ENCODE measurements at regions not wholly inside any gene's neighbourhood (a gene's known extent, or its start where the extent isn't known, plus 50 kb on each side); places are given as distances from the start of the nearest gene placed in this dataset.
"Not testable (repeated sequence)": the region's sequence is repeated elsewhere in the genome, so short reads cannot be mapped to it uniquely, and the experiment has no call there.

- not testable (repeated sequence) for H3K9me3 Mint-ChIP-seq
These were observed 270.4 kb upstream of the PLCXD1 start for GRCh38 chrX:10469-11458.

GRCh38 chrX:13821-14443, 267.2 kb upstream of the PLCXD1 start:
- H3K27ac ChIP-seq (ENCODE audit: low read length); H3K9me3 Mint-ChIP-seq; H3K27me3 Mint-ChIP-seq (ENCODE audit: low read depth in 2 of 2); H3K4me1 ChIP-seq (ENCODE audit: control insufficient read depth, insufficient read depth, low read length); H3K4me3 ChIP-seq (ENCODE audit: low read length); H3K36me3 Mint-ChIP-seq; intact Hi-C loops (cut with micrococcal nuclease); H3K9me3 ChIP-seq (ENCODE audit: control insufficient read depth, insufficient read depth, low read length); H3K27me3 ChIP-seq (ENCODE audit: control insufficient read depth, insufficient read depth, low read length); H3K27ac Mint-ChIP-seq; H3K36me3 ChIP-seq (ENCODE audit: control insufficient read depth, insufficient read depth, low read length); H3K4me1 Mint-ChIP-seq; H3K4me3 Mint-ChIP-seq: not testable (repeated sequence)
- ATAC-seq (peak; percentile 35 to 54 (median 40)), DNase-seq (peak in 1 of 2 donors; percentile 0)
- no CpG with 5 or more reads among the region's 45 CpGs for WGBS (ENCODE audit: insufficient coverage)

More at GRCh38 chrX:10469-11458, 270.4 kb upstream of the PLCXD1 start:
- H3K4me1 ChIP-seq (ENCODE audit: control insufficient read depth, insufficient read depth, low read length); H3K27ac ChIP-seq (ENCODE audit: low read length); H3K36me3 Mint-ChIP-seq; DNase-seq; H3K4me3 ChIP-seq (ENCODE audit: low read length); H3K27me3 ChIP-seq (ENCODE audit: control insufficient read depth, insufficient read depth, low read length); H3K27ac Mint-ChIP-seq; H3K4me3 Mint-ChIP-seq; intact Hi-C loops (cut with micrococcal nuclease); H3K27me3 Mint-ChIP-seq (ENCODE audit: low read depth in 2 of 2); ATAC-seq; H3K9me3 ChIP-seq (ENCODE audit: control insufficient read depth, insufficient read depth, low read length); H3K36me3 ChIP-seq (ENCODE audit: control insufficient read depth, insufficient read depth, low read length); H3K4me1 Mint-ChIP-seq: not testable (repeated sequence)
- WGBS (ENCODE audit: insufficient coverage): 100% methylated on average over 2 of the region's 18 CpGs

GRCh38 chrX:14452-14851, 266.7 kb upstream of the PLCXD1 start:
- H3K27me3 Mint-ChIP-seq (ENCODE audit: low read depth in 2 of 2); H3K4me1 ChIP-seq (ENCODE audit: control insufficient read depth, insufficient read depth, low read length); H3K36me3 Mint-ChIP-seq; H3K4me1 Mint-ChIP-seq; ATAC-seq; intact Hi-C loops (cut with micrococcal nuclease); H3K36me3 ChIP-seq (ENCODE audit: control insufficient read depth, insufficient read depth, low read length); H3K4me3 Mint-ChIP-seq; H3K27ac ChIP-seq (ENCODE audit: low read length); H3K27ac Mint-ChIP-seq; H3K27me3 ChIP-seq (ENCODE audit: control insufficient read depth, insufficient read depth, low read length); H3K4me3 ChIP-seq (ENCODE audit: low read length); H3K9me3 ChIP-seq (ENCODE audit: control insufficient read depth, insufficient read depth, low read length); H3K9me3 Mint-ChIP-seq: not testable (repeated sequence)
- WGBS (ENCODE audit: insufficient coverage): 77% methylated on average over 15 of the region's 39 CpGs
- DNase-seq: peak in 1 of 2 donors; percentile 1

- H3K36me3 Mint-ChIP-seq; H3K27me3 Mint-ChIP-seq (ENCODE audit: low read depth in 2 of 2); H3K27ac Mint-ChIP-seq; H3K9me3 Mint-ChIP-seq; intact Hi-C loops (cut with micrococcal nuclease); H3K27ac ChIP-seq (ENCODE audit: low read length); H3K4me1 Mint-ChIP-seq; H3K4me1 ChIP-seq (ENCODE audit: control insufficient read depth, insufficient read depth, low read length); H3K9me3 ChIP-seq (ENCODE audit: control insufficient read depth, insufficient read depth, low read length); H3K27me3 ChIP-seq (ENCODE audit: control insufficient read depth, insufficient read depth, low read length); H3K36me3 ChIP-seq (ENCODE audit: control insufficient read depth, insufficient read depth, low read length): not testable (repeated sequence)
- H3K4me3 ChIP-seq (ENCODE audit: low read length): peak overlapping the region; percentile 10
- ATAC-seq: peak in 2 of 3 donors; percentile 88 to 95
- peak in 1 of 2 donors; percentile 49 for DNase-seq
- H3K4me3 Mint-ChIP-seq: peak overlapping the region; percentile 43
- WGBS (ENCODE audit: insufficient coverage): 32% methylated on average over 7 of the region's 47 CpGs
These were observed 262.3 kb upstream of the PLCXD1 start for GRCh38 chrX:18768-19454.

GRCh38 chrX:19455-19827, 261.7 kb upstream of the PLCXD1 start:
- H3K27ac Mint-ChIP-seq; H3K27ac ChIP-seq (ENCODE audit: low read length); H3K9me3 Mint-ChIP-seq; DNase-seq; H3K4me3 Mint-ChIP-seq; H3K4me3 ChIP-seq (ENCODE audit: low read length); H3K4me1 Mint-ChIP-seq; intact Hi-C loops (cut with micrococcal nuclease); H3K4me1 ChIP-seq (ENCODE audit: control insufficient read depth, insufficient read depth, low read length); H3K27me3 ChIP-seq (ENCODE audit: control insufficient read depth, insufficient read depth, low read length); H3K9me3 ChIP-seq (ENCODE audit: control insufficient read depth, insufficient read depth, low read length); H3K36me3 ChIP-seq (ENCODE audit: control insufficient read depth, insufficient read depth, low read length); H3K27me3 Mint-ChIP-seq (ENCODE audit: low read depth in 2 of 2); H3K36me3 Mint-ChIP-seq: not testable (repeated sequence)
- WGBS (ENCODE audit: insufficient coverage): no CpG with 5 or more reads among the region's 41 CpGs
- peak in 2 of 3 donors; percentile 21 to 40 for ATAC-seq
